ENCODE measurements at regions not wholly inside any gene's neighbourhood (a gene's known extent, or its start where the extent isn't known, plus 50 kb on each side); places are given as distances from the start of the nearest gene placed in this dataset.

- no peak overlapping the region for H3K27ac Mint-ChIP-seq
- intact Hi-C loops (cut with micrococcal nuclease), result no loop called here
- H3K4me1 Mint-ChIP-seq (ENCODE audit: low read depth), result no peaks in the 10 kb centered on the region
- H3K4me3 Mint-ChIP-seq (ENCODE audit: low read depth), result no peak overlapping the region
- H3K9me3 Mint-ChIP-seq, result peaks cover 3% of the 10 kb centered on the region
- no peak for DNase-seq (ENCODE audit: low spot score)
- H3K27me3 Mint-ChIP-seq (ENCODE audit: low read depth), result no peaks in the 10 kb centered on the region
- no peaks in the 10 kb centered on the region for H3K36me3 Mint-ChIP-seq (ENCODE audit: low read depth)
Measured at GRCh38 chr13:71096421-71096820, 770.6 kb downstream of the DACH1 start.

- no peaks in the 10 kb centered on the region for H3K27me3 Mint-ChIP-seq (ENCODE audit: low read depth)
- no peaks in the 10 kb centered on the region for H3K36me3 Mint-ChIP-seq (ENCODE audit: low read depth)
- H3K9me3 Mint-ChIP-seq, result peaks cover under 1% of the 10 kb centered on the region
- no peak for DNase-seq (ENCODE audit: low spot score)
- no peak overlapping the region for H3K4me3 Mint-ChIP-seq (ENCODE audit: low read depth)
- no peaks in the 10 kb centered on the region for H3K4me1 Mint-ChIP-seq (ENCODE audit: low read depth)
- no peak overlapping the region for H3K27ac Mint-ChIP-seq
- intact Hi-C loops (cut with micrococcal nuclease), result no loop called here
Measured at GRCh38 chr13:71090990-71091389, 776.0 kb downstream of the DACH1 start.

- H3K9me3 Mint-ChIP-seq, result no peaks in the 10 kb centered on the region
- H3K4me3 Mint-ChIP-seq (ENCODE audit: low read depth), result no peak overlapping the region
- no peak for DNase-seq (ENCODE audit: low spot score)
- no peaks in the 10 kb centered on the region for H3K4me1 Mint-ChIP-seq (ENCODE audit: low read depth)
- H3K27ac Mint-ChIP-seq, result no peak overlapping the region
- no peaks in the 10 kb centered on the region for H3K36me3 Mint-ChIP-seq (ENCODE audit: low read depth)
- H3K27me3 Mint-ChIP-seq (ENCODE audit: low read depth), result no peaks in the 10 kb centered on the region
- intact Hi-C loops (cut with micrococcal nuclease), result no loop called here
Measured at GRCh38 chr13:71089056-71089455, 777.9 kb downstream of the DACH1 start.

- H3K27ac Mint-ChIP-seq, result no peak overlapping the region
- H3K36me3 Mint-ChIP-seq (ENCODE audit: low read depth), result no peaks in the 10 kb centered on the region
- intact Hi-C loops (cut with micrococcal nuclease), result no loop called here
- no peaks in the 10 kb centered on the region for H3K9me3 Mint-ChIP-seq
- H3K27me3 Mint-ChIP-seq (ENCODE audit: low read depth), result no peaks in the 10 kb centered on the region
- no peak overlapping the region for H3K4me3 Mint-ChIP-seq (ENCODE audit: low read depth)
- H3K4me1 Mint-ChIP-seq (ENCODE audit: low read depth), result no peaks in the 10 kb centered on the region
- no peak for DNase-seq (ENCODE audit: low spot score)
Measured at GRCh38 chr13:71087432-71087831, 779.6 kb downstream of the DACH1 start.

GRCh38 chr13:71087006-71087405, 780.0 kb downstream of the DACH1 start:
- Mint-ChIP-seq H3K27ac (no peak overlapping the region), H3K27me3 (ENCODE audit: low read depth) (no peaks in the 10 kb centered on the region), H3K9me3 (no peaks in the 10 kb centered on the region), H3K4me3 (ENCODE audit: low read depth) (no peak overlapping the region), H3K36me3 (ENCODE audit: low read depth) (no peaks in the 10 kb centered on the region), H3K4me1 (ENCODE audit: low read depth) (no peaks in the 10 kb centered on the region)
- no peak for DNase-seq (ENCODE audit: low spot score)
- intact Hi-C loops (cut with micrococcal nuclease), result no loop called here

GRCh38 chr13:71082631-71083030, 784.4 kb downstream of the DACH1 start:
- H3K27me3 Mint-ChIP-seq (ENCODE audit: low read depth), result no peaks in the 10 kb centered on the region
- no peaks in the 10 kb centered on the region for H3K36me3 Mint-ChIP-seq (ENCODE audit: low read depth)
- intact Hi-C loops (cut with micrococcal nuclease), result no loop called here
- no peaks in the 10 kb centered on the region for H3K9me3 Mint-ChIP-seq
- H3K4me3 Mint-ChIP-seq (ENCODE audit: low read depth), result no peak overlapping the region
- H3K27ac Mint-ChIP-seq, result no peak overlapping the region
- no peaks in the 10 kb centered on the region for H3K4me1 Mint-ChIP-seq (ENCODE audit: low read depth)
- DNase-seq (ENCODE audit: low spot score), result no peak

- Mint-ChIP-seq H3K36me3 (ENCODE audit: low read depth) (no peaks in the 10 kb centered on the region), H3K27ac (no peak overlapping the region), H3K4me3 (ENCODE audit: low read depth) (no peak overlapping the region), H3K27me3 (ENCODE audit: low read depth) (no peaks in the 10 kb centered on the region), H3K4me1 (ENCODE audit: low read depth) (no peaks in the 10 kb centered on the region), H3K9me3 (no peaks in the 10 kb centered on the region)
- no peak for DNase-seq (ENCODE audit: low spot score)
- intact Hi-C loops (cut with micrococcal nuclease), result no loop called here
Measured at GRCh38 chr13:71079638-71080037, 787.4 kb downstream of the DACH1 start.

- Mint-ChIP-seq H3K27ac (no peak overlapping the region), H3K4me1 (ENCODE audit: low read depth) (no peaks in the 10 kb centered on the region), H3K4me3 (ENCODE audit: low read depth) (no peak overlapping the region), H3K9me3 (peaks cover 12% of the 10 kb centered on the region), H3K36me3 (ENCODE audit: low read depth) (no peaks in the 10 kb centered on the region), H3K27me3 (ENCODE audit: low read depth) (no peaks in the 10 kb centered on the region)
- intact Hi-C loops (cut with micrococcal nuclease), result no loop called here
- DNase-seq (ENCODE audit: low spot score), result no peak
Measured at GRCh38 chr13:71068041-71068440, 799.0 kb downstream of the DACH1 start.

- intact Hi-C loops (cut with micrococcal nuclease), result no loop called here
- Mint-ChIP-seq H3K4me1 (ENCODE audit: low read depth) (no peaks in the 10 kb centered on the region), H3K27ac (no peak overlapping the region), H3K36me3 (ENCODE audit: low read depth) (no peaks in the 10 kb centered on the region), H3K4me3 (ENCODE audit: low read depth) (no peak overlapping the region), H3K27me3 (ENCODE audit: low read depth) (no peaks in the 10 kb centered on the region), H3K9me3 (peaks cover 16% of the 10 kb centered on the region)
- DNase-seq (ENCODE audit: low spot score), result no peak
Measured at GRCh38 chr13:71067165-71067815, 799.7 kb downstream of the DACH1 start.

GRCh38 chr13:71056581-71056980, 810.4 kb downstream of the DACH1 start:
- no peaks in the 10 kb centered on the region for H3K9me3 Mint-ChIP-seq
- H3K27me3 Mint-ChIP-seq (ENCODE audit: low read depth), result no peaks in the 10 kb centered on the region
- no peak for DNase-seq (ENCODE audit: low spot score)
- intact Hi-C loops (cut with micrococcal nuclease), result no loop called here
- H3K4me3 Mint-ChIP-seq (ENCODE audit: low read depth), result no peak overlapping the region
- no peaks in the 10 kb centered on the region for H3K4me1 Mint-ChIP-seq (ENCODE audit: low read depth)
- H3K36me3 Mint-ChIP-seq (ENCODE audit: low read depth), result no peaks in the 10 kb centered on the region
- H3K27ac Mint-ChIP-seq, result no peak overlapping the region

GRCh38 chr13:71055644-71056043, 811.4 kb downstream of the DACH1 start:
- H3K27me3 Mint-ChIP-seq (ENCODE audit: low read depth), result no peaks in the 10 kb centered on the region
- intact Hi-C loops (cut with micrococcal nuclease), result no loop called here
- H3K4me1 Mint-ChIP-seq (ENCODE audit: low read depth), result no peaks in the 10 kb centered on the region
- no peak overlapping the region for H3K4me3 Mint-ChIP-seq (ENCODE audit: low read depth)
- H3K27ac Mint-ChIP-seq, result no peak overlapping the region
- no peaks in the 10 kb centered on the region for H3K9me3 Mint-ChIP-seq
- DNase-seq (ENCODE audit: low spot score), result no peak
- H3K36me3 Mint-ChIP-seq (ENCODE audit: low read depth), result no peaks in the 10 kb centered on the region

GRCh38 chr13:71055047-71055446, 812.0 kb downstream of the DACH1 start:
- Mint-ChIP-seq H3K27ac (no peak overlapping the region), H3K27me3 (ENCODE audit: low read depth) (no peaks in the 10 kb centered on the region), H3K4me3 (ENCODE audit: low read depth) (no peak overlapping the region), H3K9me3 (no peaks in the 10 kb centered on the region), H3K4me1 (ENCODE audit: low read depth) (no peaks in the 10 kb centered on the region), H3K36me3 (ENCODE audit: low read depth) (no peaks in the 10 kb centered on the region)
- intact Hi-C loops (cut with micrococcal nuclease), result no loop called here
- DNase-seq (ENCODE audit: low spot score), result no peak

- intact Hi-C loops (cut with micrococcal nuclease), result no loop called here
- DNase-seq (ENCODE audit: low spot score), result no peak
- Mint-ChIP-seq H3K36me3 (ENCODE audit: low read depth) (no peaks in the 10 kb centered on the region), H3K27me3 (ENCODE audit: low read depth) (no peaks in the 10 kb centered on the region), H3K4me3 (ENCODE audit: low read depth) (no peak overlapping the region), H3K4me1 (ENCODE audit: low read depth) (no peaks in the 10 kb centered on the region), H3K9me3 (no peaks in the 10 kb centered on the region), H3K27ac (no peak overlapping the region)
Measured at GRCh38 chr13:71054358-71054757, 812.6 kb downstream of the DACH1 start.

GRCh38 chr13:71051573-71051972, 815.4 kb downstream of the DACH1 start:
- DNase-seq (ENCODE audit: low spot score), result no peak
- Mint-ChIP-seq H3K36me3 (ENCODE audit: low read depth) (no peaks in the 10 kb centered on the region), H3K4me1 (ENCODE audit: low read depth) (no peaks in the 10 kb centered on the region), H3K4me3 (ENCODE audit: low read depth) (no peak overlapping the region), H3K27ac (no peak overlapping the region), H3K9me3 (no peaks in the 10 kb centered on the region), H3K27me3 (ENCODE audit: low read depth) (no peaks in the 10 kb centered on the region)
- intact Hi-C loops (cut with micrococcal nuclease), result no loop called here

Data from activated T-helper 2 cell treated with anti-CD3 and anti-CD28 coated beads, Interferon-gamma antibody, Interleukin-2, Interleukin-4, amounts not matched to agents 10 μg/mL and 5 μg/mL and 100 μg/mL, durations not matched to agents 14 hours and 24 hours and 36 hours (primary cell).